ENCODE measurements at regions not wholly inside any gene's neighbourhood (a gene's known extent, or its start where the extent isn't known, plus 50 kb on each side); places are given as distances from the start of the nearest gene placed in this dataset.

- Histone ChIP-seq H3K79me1 (replicated peaks; ENCODE audit: low read length, poor library complexity, severe bottlenecking) (no peaks in the 10 kb centered on the region), H3K18ac (ENCODE audit: low read depth in 1 of 2, low read length in 2 of 2) (no peak overlapping the region), H3K9ac (ENCODE audit: low read length) (no peak overlapping the region), H2BK12ac (ENCODE audit: low read length in 2 of 2) (no peak overlapping the region), H4K91ac (ENCODE audit: low read length) (no peak overlapping the region), H3K27me3 (ENCODE audit: control insufficient read depth in 1 of 2, insufficient read depth in 1 of 2, low read length in 2 of 2) (no peaks in the 10 kb centered on the region), H2AFZ (ENCODE audit: low read depth, low read length) (no peak overlapping the region), H2BK15ac (ENCODE audit: low read depth, poor library complexity, severe bottlenecking) (no peak overlapping the region), H2AK5ac (ENCODE audit: low read length, severe bottlenecking) (no peak overlapping the region), H3K36me3 (ENCODE audit: control insufficient read depth in 1 of 2, insufficient read depth in 2 of 2, low read depth in 1 of 2, low read length in 2 of 2) (no peaks in the 10 kb centered on the region), H2BK5ac (ENCODE audit: low read depth, low read length, poor library complexity, severe bottlenecking) (no peak overlapping the region), H3K4me2 (ENCODE audit: low read length, poor library complexity, severe bottlenecking) (no peak overlapping the region), H3K4me3 (ENCODE audit: insufficient read depth in 1 of 2, low read depth in 1 of 2, low read length in 2 of 2) (no peak overlapping the region), H3K27ac (ENCODE audit: low read length, poor library complexity, severe bottlenecking) (no peak overlapping the region), H3K14ac (ENCODE audit: low read length in 2 of 2) (no peak overlapping the region), H2BK120ac (ENCODE audit: low read depth, low read length) (no peak overlapping the region), H3K23ac (ENCODE audit: low read length in 2 of 2) (no peak overlapping the region), H3K4ac (ENCODE audit: low read depth in 1 of 2, low read length in 2 of 2) (no peak overlapping the region), H4K8ac (ENCODE audit: low read length) (no peak overlapping the region), H3K4me1 (ENCODE audit: control insufficient read depth, insufficient read depth, low read depth, low read length) (no peaks in the 10 kb centered on the region), H3K9me3 (ENCODE audit: control insufficient read depth, low read length) (peaks cover 10% of the 10 kb centered on the region)
- DNase-seq = no peak
- 76% methylated on average over 7 of the region's 7 CpGs for WGBS
Measured at GRCh38 chr2:2756886-2757285, 425.8 kb upstream of the MYT1L start.

GRCh38 chr2:2755990-2756389 lies 424.9 kb upstream of the MYT1L start:
- H3K9ac ChIP-seq (ENCODE audit: low read length) = no peak overlapping the region
- H3K4me1 ChIP-seq (ENCODE audit: control insufficient read depth, insufficient read depth, low read depth, low read length) = no peaks in the 10 kb centered on the region
- WGBS = 77% methylated on average over 5 of the region's 5 CpGs
- no peak overlapping the region for H3K4ac ChIP-seq (ENCODE audit: low read depth in 1 of 2, low read length in 2 of 2)
- H3K4me2 ChIP-seq (ENCODE audit: low read length, poor library complexity, severe bottlenecking) = no peak overlapping the region
- no peak for DNase-seq
- H3K27me3 ChIP-seq (ENCODE audit: control insufficient read depth in 1 of 2, insufficient read depth in 1 of 2, low read length in 2 of 2) = no peaks in the 10 kb centered on the region
- no peak overlapping the region for H2AK5ac ChIP-seq (ENCODE audit: low read length, severe bottlenecking)
- no peak overlapping the region for H3K14ac ChIP-seq (ENCODE audit: low read length in 2 of 2)
- H3K36me3 ChIP-seq (ENCODE audit: control insufficient read depth in 1 of 2, insufficient read depth in 2 of 2, low read depth in 1 of 2, low read length in 2 of 2) = no peaks in the 10 kb centered on the region
- no peak overlapping the region for H3K23ac ChIP-seq (ENCODE audit: low read length in 2 of 2)
- no peak overlapping the region for H3K18ac ChIP-seq (ENCODE audit: low read depth in 1 of 2, low read length in 2 of 2)
- no peak overlapping the region for H2BK15ac ChIP-seq (ENCODE audit: low read depth, poor library complexity, severe bottlenecking)
- no peak overlapping the region for H2AFZ ChIP-seq (ENCODE audit: low read depth, low read length)
- H3K9me3 ChIP-seq (ENCODE audit: control insufficient read depth, low read length) = peaks cover 10% of the 10 kb centered on the region
- no peaks in the 10 kb centered on the region for H3K79me1 ChIP-seq (replicated peaks; ENCODE audit: low read length, poor library complexity, severe bottlenecking)
- H2BK120ac ChIP-seq (ENCODE audit: low read depth, low read length) = no peak overlapping the region
- no peak overlapping the region for H4K91ac ChIP-seq (ENCODE audit: low read length)
- H3K27ac ChIP-seq (ENCODE audit: low read length, poor library complexity, severe bottlenecking) = no peak overlapping the region
- no peak overlapping the region for H2BK12ac ChIP-seq (ENCODE audit: low read length in 2 of 2)
- H3K4me3 ChIP-seq (ENCODE audit: insufficient read depth in 1 of 2, low read depth in 1 of 2, low read length in 2 of 2) = no peak overlapping the region
- H2BK5ac ChIP-seq (ENCODE audit: low read depth, low read length, poor library complexity, severe bottlenecking) = no peak overlapping the region
- H4K8ac ChIP-seq (ENCODE audit: low read length) = no peak overlapping the region

GRCh38 chr2:2754940-2755339 lies 423.9 kb upstream of the MYT1L start:
- Histone ChIP-seq H4K8ac (ENCODE audit: low read length) (no peak overlapping the region), H2BK5ac (ENCODE audit: low read depth, low read length, poor library complexity, severe bottlenecking) (no peak overlapping the region), H3K4me3 (ENCODE audit: insufficient read depth in 1 of 2, low read depth in 1 of 2, low read length in 2 of 2) (no peak overlapping the region), H3K4ac (ENCODE audit: low read depth in 1 of 2, low read length in 2 of 2) (no peak overlapping the region), H2BK15ac (ENCODE audit: low read depth, poor library complexity, severe bottlenecking) (no peak overlapping the region), H2BK12ac (ENCODE audit: low read length in 2 of 2) (no peak overlapping the region), H3K18ac (ENCODE audit: low read depth in 1 of 2, low read length in 2 of 2) (no peak overlapping the region), H3K4me1 (ENCODE audit: control insufficient read depth, insufficient read depth, low read depth, low read length) (no peaks in the 10 kb centered on the region), H3K27ac (ENCODE audit: low read length, poor library complexity, severe bottlenecking) (no peak overlapping the region), H3K14ac (ENCODE audit: low read length in 2 of 2) (no peak overlapping the region), H3K9ac (ENCODE audit: low read length) (no peak overlapping the region), H3K79me1 (replicated peaks; ENCODE audit: low read length, poor library complexity, severe bottlenecking) (no peaks in the 10 kb centered on the region), H2AFZ (ENCODE audit: low read depth, low read length) (no peak overlapping the region), H2BK120ac (ENCODE audit: low read depth, low read length) (no peak overlapping the region), H3K9me3 (ENCODE audit: control insufficient read depth, low read length) (peaks cover 10% of the 10 kb centered on the region), H3K36me3 (ENCODE audit: control insufficient read depth in 1 of 2, insufficient read depth in 2 of 2, low read depth in 1 of 2, low read length in 2 of 2) (no peaks in the 10 kb centered on the region), H3K23ac (ENCODE audit: low read length in 2 of 2) (no peak overlapping the region), H3K27me3 (ENCODE audit: control insufficient read depth in 1 of 2, insufficient read depth in 1 of 2, low read length in 2 of 2) (no peaks in the 10 kb centered on the region), H2AK5ac (ENCODE audit: low read length, severe bottlenecking) (no peak overlapping the region), H4K91ac (ENCODE audit: low read length) (no peak overlapping the region), H3K4me2 (ENCODE audit: low read length, poor library complexity, severe bottlenecking) (no peak overlapping the region)
- 60% methylated on average over 5 of the region's 5 CpGs for WGBS
- no peak for DNase-seq

- Histone ChIP-seq H3K23ac (ENCODE audit: low read length in 2 of 2) (no peak overlapping the region), H3K4ac (ENCODE audit: low read depth in 1 of 2, low read length in 2 of 2) (no peak overlapping the region), H3K9ac (ENCODE audit: low read length) (no peak overlapping the region), H4K91ac (ENCODE audit: low read length) (no peak overlapping the region), H3K79me1 (replicated peaks; ENCODE audit: low read length, poor library complexity, severe bottlenecking) (no peaks in the 10 kb centered on the region), H2BK15ac (ENCODE audit: low read depth, poor library complexity, severe bottlenecking) (no peak overlapping the region), H3K27me3 (ENCODE audit: control insufficient read depth in 1 of 2, insufficient read depth in 1 of 2, low read length in 2 of 2) (peaks cover 0 to 2% of the 10 kb centered on the region in 2 experiments), H3K4me1 (ENCODE audit: control insufficient read depth, insufficient read depth, low read depth, low read length) (no peaks in the 10 kb centered on the region), H3K27ac (ENCODE audit: low read length, poor library complexity, severe bottlenecking) (no peak overlapping the region), H3K14ac (ENCODE audit: low read length in 2 of 2) (no peak overlapping the region), H2AK5ac (ENCODE audit: low read length, severe bottlenecking) (no peak overlapping the region), H2AFZ (ENCODE audit: low read depth, low read length) (no peak overlapping the region), H2BK5ac (ENCODE audit: low read depth, low read length, poor library complexity, severe bottlenecking) (no peak overlapping the region), H4K8ac (ENCODE audit: low read length) (no peak overlapping the region), H3K4me3 (ENCODE audit: insufficient read depth in 1 of 2, low read depth in 1 of 2, low read length in 2 of 2) (no peak overlapping the region), H3K9me3 (ENCODE audit: control insufficient read depth, low read length) (peaks cover 10% of the 10 kb centered on the region), H2BK120ac (ENCODE audit: low read depth, low read length) (no peak overlapping the region), H3K18ac (ENCODE audit: low read depth in 1 of 2, low read length in 2 of 2) (no peak overlapping the region), H2BK12ac (ENCODE audit: low read length in 2 of 2) (no peak overlapping the region), H3K36me3 (ENCODE audit: control insufficient read depth in 1 of 2, insufficient read depth in 2 of 2, low read depth in 1 of 2, low read length in 2 of 2) (no peaks in the 10 kb centered on the region), H3K4me2 (ENCODE audit: low read length, poor library complexity, severe bottlenecking) (no peak overlapping the region)
- no peak for DNase-seq
- WGBS = 90% methylated on average over 14 of the region's 14 CpGs
Measured at GRCh38 chr2:2751715-2752315, 420.7 kb upstream of the MYT1L start.

Measured in mesenchymal stem cell (in vitro differentiated cells and primary cell).